ENCODE measurements at regions not wholly inside any gene's neighbourhood (a gene's known extent, or its start where the extent isn't known, plus 50 kb on each side); places are given as distances from the start of the nearest gene placed in this dataset.
"Not testable (repeated sequence)": the region's sequence is repeated elsewhere in the genome, so short reads cannot be mapped to it uniquely, and the experiment has no call there.

GRCh38 chr4:57985161-57985560 is 875.0 kb upstream of the IGFBP7 start:
- no peak for DNase-seq
- H3K4me3 Mint-ChIP-seq = no peak overlapping the region
- H3K27ac Mint-ChIP-seq = no peak overlapping the region
- no peaks in the 10 kb centered on the region for H3K9me3 Mint-ChIP-seq
- H3K4me1 Mint-ChIP-seq = no peaks in the 10 kb centered on the region
- H3K27me3 Mint-ChIP-seq (ENCODE audit: low read depth, poor library complexity) = no peaks in the 10 kb centered on the region
- no peak for TF ChIP-seq CTCF (IDR thresholded peaks at IDR 0.05)
- no peaks in the 10 kb centered on the region for H3K36me3 Mint-ChIP-seq (ENCODE audit: low read depth)

- Mint-ChIP-seq H3K27ac (no peak overlapping the region), H3K9me3 (no peaks in the 10 kb centered on the region), H3K27me3 (ENCODE audit: low read depth, poor library complexity) (no peaks in the 10 kb centered on the region), H3K4me1 (no peaks in the 10 kb centered on the region), H3K4me3 (no peak overlapping the region), H3K36me3 (ENCODE audit: low read depth) (no peaks in the 10 kb centered on the region)
- TF ChIP-seq CTCF (IDR thresholded peaks at IDR 0.05) = no peak
- DNase-seq = no peak
These were observed 870.9 kb upstream of the IGFBP7 start for GRCh38 chr4:57981123-57981522.

- DNase-seq = no peak
- no peaks in the 10 kb centered on the region for H3K36me3 Mint-ChIP-seq (ENCODE audit: low read depth)
- no peak overlapping the region for H3K27ac Mint-ChIP-seq
- H3K9me3 Mint-ChIP-seq = no peaks in the 10 kb centered on the region
- no peak overlapping the region for H3K4me3 Mint-ChIP-seq
- TF ChIP-seq CTCF (IDR thresholded peaks at IDR 0.05) = no peak
- peaks cover 9% of the 10 kb centered on the region for H3K4me1 Mint-ChIP-seq
- no peaks in the 10 kb centered on the region for H3K27me3 Mint-ChIP-seq (ENCODE audit: low read depth, poor library complexity)
These were observed 864.6 kb upstream of the IGFBP7 start for GRCh38 chr4:57974821-57975220.

- TF ChIP-seq CTCF (IDR thresholded peaks at IDR 0.05) = no peak
- peaks cover 9% of the 10 kb centered on the region for H3K4me1 Mint-ChIP-seq
- H3K27ac Mint-ChIP-seq = no peak overlapping the region
- no peak for DNase-seq
- no peak overlapping the region for H3K4me3 Mint-ChIP-seq
- no peaks in the 10 kb centered on the region for H3K27me3 Mint-ChIP-seq (ENCODE audit: low read depth, poor library complexity)
- H3K9me3 Mint-ChIP-seq = no peaks in the 10 kb centered on the region
- no peaks in the 10 kb centered on the region for H3K36me3 Mint-ChIP-seq (ENCODE audit: low read depth)
These were observed 863.6 kb upstream of the IGFBP7 start for GRCh38 chr4:57973819-57974218.

GRCh38 chr4:57971261-57971660 is 861.1 kb upstream of the IGFBP7 start:
- Mint-ChIP-seq H3K27ac (no peak overlapping the region), H3K4me3 (no peak overlapping the region), H3K4me1 (peaks cover 9% of the 10 kb centered on the region), H3K36me3 (ENCODE audit: low read depth) (no peaks in the 10 kb centered on the region), H3K27me3 (ENCODE audit: low read depth, poor library complexity) (peaks cover 3% of the 10 kb centered on the region), H3K9me3 (peaks cover 19% of the 10 kb centered on the region)
- no peak for TF ChIP-seq CTCF (IDR thresholded peaks at IDR 0.05)
- DNase-seq = no peak

- no peak for DNase-seq
- peaks cover 3% of the 10 kb centered on the region for H3K27me3 Mint-ChIP-seq (ENCODE audit: low read depth, poor library complexity)
- TF ChIP-seq CTCF (IDR thresholded peaks at IDR 0.05) = no peak
- H3K36me3 Mint-ChIP-seq (ENCODE audit: low read depth) = no peaks in the 10 kb centered on the region
- peaks cover 35% of the 10 kb centered on the region for H3K9me3 Mint-ChIP-seq
- H3K4me3 Mint-ChIP-seq = no peak overlapping the region
- peaks cover 9% of the 10 kb centered on the region for H3K4me1 Mint-ChIP-seq
- no peak overlapping the region for H3K27ac Mint-ChIP-seq
These were observed 857.0 kb upstream of the IGFBP7 start for GRCh38 chr4:57966987-57967760.

- peaks cover 35% of the 10 kb centered on the region for H3K9me3 Mint-ChIP-seq
- not testable (repeated sequence) for H3K36me3 Mint-ChIP-seq (ENCODE audit: low read depth); H3K4me1 Mint-ChIP-seq; H3K27me3 Mint-ChIP-seq (ENCODE audit: low read depth, poor library complexity); H3K27ac Mint-ChIP-seq; H3K4me3 Mint-ChIP-seq; DNase-seq
These were observed 855.2 kb upstream of the IGFBP7 start for GRCh38 chr4:57965431-57965830.
